HepG2 (cell line): ENCODE measurements at regions not wholly inside any gene's neighbourhood (a gene's known extent, or its start where the extent isn't known, plus 50 kb on each side); places are given as distances from the start of the nearest gene placed in this dataset.

Source experiments
- ATAC-seq: fragments of 200-7000 bp; cut with Tn5 transposase; 3 replicates; pipeline ENCODE4 v1.9.1; 2020; ENCODE audit warnings: mild to moderate bottlenecking, moderate library complexity
- BruUV-seq: library from RNA; stranded (reverse); fragments of 400-500 nt; replicated peaks from 2 replicates; lab custom pipeline; 2021; lab: Mats Ljungman, UMichigan
- CTCF ChIA-PET: fragments of 300-600 bp; formaldehyde crosslinking; extraction: SDS; loops from one replicate; lab custom pipeline; 2021; ENCODE audit warnings: low total read pairs, inconsistent platforms, low intra/inter-chr PET ratio; lab: Yijun Ruan, JAX
- POLR2A ChIA-PET: fragments of 350-600 bp; sonication (Branson Sonifier 250); formaldehyde crosslinking; loops from one replicate; lab custom pipeline; 2020; ENCODE audit warnings: antibody characterized with exemption, inconsistent platforms; lab: Yijun Ruan, JAX
- DNase-seq: peaks from one replicate; pipeline ENCODE4 v3.0.0-alpha.2; 2015; ENCODE audit warnings: low spot score
- FAIRE-seq: peaks from 3 replicates; lab custom pipeline; 2011; peaks lifted over from hg19 to GRCh38; lab: Jason Lieb, UNC
- H2AFZ ChIP-seq: one replicate; pipeline ENCODE4 v1.6.1; 2011; ENCODE audit warnings: low read length, inconsistent platforms
- H3K27ac ChIP-seq: fragments of 300-600 bp; 3 replicates; pipeline ENCODE4 v1.8.0; 2011; ENCODE audit warnings: mixed run types, mild to moderate bottlenecking, mixed read lengths, low read length, inconsistent platforms; ENCODE audit not compliant: insufficient read depth; ENCODE audit errors: extremely low read length
- H3K27me3 ChIP-seq, 2 experiments: fragments of 200-600 bp in 1 of 2; 2 replicates in 1 of 2; 3 replicates in 1 of 2; pipeline versions ENCODE4 v1.6.0 to v1.8.0; 2011; ENCODE audit warnings: low read length in 2 of 2, mild to moderate bottlenecking in 2 of 2, moderate library complexity in 2 of 2, inconsistent platforms in 1 of 2; ENCODE audit not compliant: insufficient read depth in 2 of 2, control insufficient read depth in 1 of 2
- H3K36me3 ChIP-seq, 2 experiments: fragments of 200-600 bp in 1 of 2; replicated peaks in 1 of 2; 2 replicates in 1 of 2; 3 replicates in 1 of 2; pipeline versions ENCODE4 v1.5.1 to v1.8.0; 2011; ENCODE audit warnings: low read length in 2 of 2, inconsistent platforms in 1 of 2; ENCODE audit not compliant: insufficient read depth in 2 of 2, control insufficient read depth in 1 of 2
- H3K4me1 ChIP-seq: 2 replicates; pipeline ENCODE4 v1.5.1; 2012; ENCODE audit warnings: low read length, inconsistent platforms; ENCODE audit not compliant: insufficient read depth
- H3K4me2 ChIP-seq: 2 replicates; pipeline ENCODE4 v1.6.0; 2011; ENCODE audit warnings: low read depth, low read length, inconsistent platforms
- H3K4me3 ChIP-seq, 3 experiments: fragments of 200-600 bp in 1 of 3; sonication (generic), shearing (Covaris generic) in 1 of 3; replicated peaks in 1 of 3; 2 replicates each; pipeline ENCODE4 v1.5.1; 2011 to 2016; ENCODE audit warnings: low read length in 3 of 3, inconsistent platforms in 2 of 3, low read depth in 2 of 3, mild to moderate bottlenecking in 2 of 3, control low read depth in 1 of 3, mixed read lengths in 1 of 3; ENCODE audit not compliant: insufficient read depth in 1 of 3
- H3K79me2 ChIP-seq: one replicate; pipeline ENCODE4 v1.6.1; 2011; ENCODE audit warnings: low read length, inconsistent platforms; ENCODE audit not compliant: insufficient read depth
- H3K9ac ChIP-seq: 2 replicates; pipeline ENCODE4 v1.6.0; 2011; ENCODE audit warnings: mild to moderate bottlenecking, low read depth, low read length, inconsistent platforms; ENCODE audit not compliant: insufficient read depth
- H3K9me3 ChIP-seq: 2 replicates; pipeline ENCODE4 v1.5.1; 2012; ENCODE audit warnings: mild to moderate bottlenecking, low read length
- H4K20me1 ChIP-seq: 2 replicates; pipeline ENCODE4 v1.6.0; 2011; ENCODE audit warnings: inconsistent platforms, mild to moderate bottlenecking, low read length, moderate library complexity; ENCODE audit not compliant: insufficient read depth
- ARID5B ChIP-seq: IDR thresholded peaks from 2 replicates; pipeline ENCODE4 v1.4.0; 2020; ENCODE audit warnings: mild to moderate bottlenecking, missing genetic modification reagents
- HMGA1 ChIP-seq: sonication (generic); formaldehyde crosslinking; conservative IDR thresholded peaks from 2 replicates; pipeline ENCODE4 v1.4.0; 2020; ENCODE audit warnings: missing genetic modification reagents
- JUNB ChIP-seq: sonication (generic); formaldehyde crosslinking; IDR thresholded peaks from 2 replicates; pipeline ENCODE4 v1.8.0; 2022; ENCODE audit warnings: missing genetic modification reagents, mild to moderate bottlenecking, borderline replicate concordance
- SRSF9 ChIP-seq: fragments of 200-400 bp; formaldehyde crosslinking; IDR thresholded peaks from 2 replicates; pipeline ENCODE4 v1.6.1; 2018; ENCODE audit warnings: borderline replicate concordance, mild to moderate bottlenecking, low read depth, low read length; ENCODE audit not compliant: insufficient read depth, poor library complexity, severe bottlenecking
- ZNF550 ChIP-seq: sonication (generic); formaldehyde crosslinking; IDR thresholded peaks from 2 replicates; pipeline ENCODE4 v1.4.0; 2020; ENCODE audit warnings: mild to moderate bottlenecking, missing genetic modification reagents, borderline replicate concordance
- ZNF746 ChIP-seq: sonication (generic); formaldehyde crosslinking; IDR thresholded peaks from 2 replicates; pipeline ENCODE4 v1.8.0; 2022; ENCODE audit warnings: mild to moderate bottlenecking, missing genetic modification reagents
- ZNF75D ChIP-seq: sonication (generic); formaldehyde crosslinking; IDR thresholded peaks from 2 replicates; pipeline ENCODE4 v1.8.1; 2023; ENCODE audit warnings: missing genetic modification reagents, mild to moderate bottlenecking, borderline replicate concordance
- WGBS: methylation state at CpG from one replicate; pipeline ENCODE4 v1.1.6; 2017; ENCODE audit warnings: low lambda C conversion rate; 5-methylcytosine and 5-hydroxymethylcytosine counted together
- in situ Hi-C: cut with HindIII; loops from 2 replicates; pipeline ENCODE4 v1.10.0; 2017; ENCODE audit warnings: low pct_unique_long_range_greater_than_20kb; ENCODE audit not compliant: extremely low pct_ligation_motif_present
- intact Hi-C: fragments of 100-400 bp; cut with micrococcal nuclease; formaldehyde crosslinking; loops from one replicate; pipeline ENCODE4 v1.10.0; 2022; ENCODE audit not compliant: unreplicated experiment
- TF ChIP-seq, protein P1 (sequence below): sonication (generic); formaldehyde crosslinking; IDR thresholded peaks from 2 replicates; pipeline ENCODE4 v1.5.0; 2020; ENCODE audit warnings: mild to moderate bottlenecking, missing genetic modification reagents, moderate library complexity
- TF ChIP-seq, protein P2 (sequence below), 2 experiments: fragments of 450-650 bp in 1 of 2; sonication (generic) in 1 of 2; formaldehyde crosslinking; IDR thresholded peaks; 2 replicates each; pipeline versions ENCODE4 v1.5.0 to v1.8.0; 2020 to 2022; ENCODE audit warnings: mild to moderate bottlenecking in 1 of 2, missing genetic modification reagents in 1 of 2

GRCh38 chr2:105592288-105592687, 152.4 kb upstream of the NCK2 start:
- Histone ChIP-seq H3K4me1 (no peaks in the 10 kb centered on the region), H3K9me3 (peaks cover 6% of the 10 kb centered on the region; the same call in 1 of the 2 replicates), H3K4me2 (no peak overlapping the region), H3K9ac (no peak overlapping the region), H3K27ac (no peak overlapping the region), H4K20me1 (no peaks in the 10 kb centered on the region), H3K27me3 (peaks cover 0 to 22% of the 10 kb centered on the region in 2 experiments; a peak in 4 of 5 replicates), H3K36me3 (no peaks in the 10 kb centered on the region), H2AFZ (no peak overlapping the region), H3K79me2 (no peaks in the 10 kb centered on the region), H3K4me3 (no peak overlapping the region)
- ChIA-PET POLR2A (no interaction called here), CTCF (no interaction called here)
- WGBS, result 35% methylated on average over 6 of the region's 6 CpGs
- no peak for DNase-seq
- ATAC-seq, result no peak
- TF ChIP-seq, protein P1, sequence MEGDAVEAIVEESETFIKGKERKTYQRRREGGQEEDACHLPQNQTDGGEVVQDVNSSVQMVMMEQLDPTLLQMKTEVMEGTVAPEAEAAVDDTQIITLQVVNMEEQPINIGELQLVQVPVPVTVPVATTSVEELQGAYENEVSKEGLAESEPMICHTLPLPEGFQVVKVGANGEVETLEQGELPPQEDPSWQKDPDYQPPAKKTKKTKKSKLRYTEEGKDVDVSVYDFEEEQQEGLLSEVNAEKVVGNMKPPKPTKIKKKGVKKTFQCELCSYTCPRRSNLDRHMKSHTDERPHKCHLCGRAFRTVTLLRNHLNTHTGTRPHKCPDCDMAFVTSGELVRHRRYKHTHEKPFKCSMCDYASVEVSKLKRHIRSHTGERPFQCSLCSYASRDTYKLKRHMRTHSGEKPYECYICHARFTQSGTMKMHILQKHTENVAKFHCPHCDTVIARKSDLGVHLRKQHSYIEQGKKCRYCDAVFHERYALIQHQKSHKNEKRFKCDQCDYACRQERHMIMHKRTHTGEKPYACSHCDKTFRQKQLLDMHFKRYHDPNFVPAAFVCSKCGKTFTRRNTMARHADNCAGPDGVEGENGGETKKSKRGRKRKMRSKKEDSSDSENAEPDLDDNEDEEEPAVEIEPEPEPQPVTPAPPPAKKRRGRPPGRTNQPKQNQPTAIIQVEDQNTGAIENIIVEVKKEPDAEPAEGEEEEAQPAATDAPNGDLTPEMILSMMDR (CRISPR knock-in tag), result no peak
- TF ChIP-seq, protein P2, sequence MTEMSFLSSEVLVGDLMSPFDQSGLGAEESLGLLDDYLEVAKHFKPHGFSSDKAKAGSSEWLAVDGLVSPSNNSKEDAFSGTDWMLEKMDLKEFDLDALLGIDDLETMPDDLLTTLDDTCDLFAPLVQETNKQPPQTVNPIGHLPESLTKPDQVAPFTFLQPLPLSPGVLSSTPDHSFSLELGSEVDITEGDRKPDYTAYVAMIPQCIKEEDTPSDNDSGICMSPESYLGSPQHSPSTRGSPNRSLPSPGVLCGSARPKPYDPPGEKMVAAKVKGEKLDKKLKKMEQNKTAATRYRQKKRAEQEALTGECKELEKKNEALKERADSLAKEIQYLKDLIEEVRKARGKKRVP (CRISPR knock-in tag; IDR thresholded peaks at IDR 0.05), result no peak
- TF ChIP-seq SRSF9 (no peak), HMGA1 (no peak), ZNF746 (CRISPR knock-in tag) (no peak), ZNF550 (no peak), JUNB (no peak), ARID5B (CRISPR knock-in tag) (no peak), ZNF75D (CRISPR knock-in tag) (no peak)
- intact Hi-C loops (no loop called here), in situ Hi-C loops (no loop called here)
- no TSS peak for BruUV-seq
- no peak for FAIRE-seq
